Uterus (tissue), 3 donors: ENCODE measurements at regions not wholly inside any gene's neighbourhood (a gene's known extent, or its start where the extent isn't known, plus 50 kb on each side); places are given as distances from the start of the nearest gene placed in this dataset.

Experiments
- DNase-seq, 2 donors: peaks; one replicate each; pipeline ENCODE4 v3.0.0-alpha.2; 2019 to 2020
- H3K27ac ChIP-seq, 2 donors: fragments of 200-600 bp; sonication (generic); 1 replicate in 1 of 2; 2 replicates in 1 of 2; pipeline ENCODE4 v1.5.1; 2016 to 2018
- H3K27me3 ChIP-seq, 2 donors: fragments of 200-600 bp; sonication (generic); one replicate each; pipeline ENCODE4 v1.5.1; 2018 to 2019; ENCODE audit warnings: control low read depth in 1 of 2
- H3K36me3 ChIP-seq, 2 donors: fragments of 200-600 bp; sonication (generic); one replicate each; pipeline ENCODE4 v1.5.1; 2019; ENCODE audit warnings: control low read depth in 1 of 2
- H3K4me1 ChIP-seq, 2 donors: fragments of 200-600 bp; sonication (generic); one replicate each; pipeline ENCODE4 v1.5.1; 2018 to 2019; ENCODE audit warnings: control low read depth in 1 of 2
- H3K4me3 ChIP-seq, 2 donors: fragments of 200-600 bp; sonication (generic); 1 replicate in 1 of 2; 2 replicates in 1 of 2; pipeline ENCODE4 v1.5.1; 2018 to 2019; ENCODE audit warnings: mild to moderate bottlenecking in 1 of 2
- H3K9me3 ChIP-seq, 2 donors: fragments of 200-600 bp; sonication (generic); one replicate each; pipeline ENCODE4 v1.5.1; 2019; ENCODE audit warnings: control low read depth in 1 of 2
- POLR2A ChIP-seq, 2 donors: fragments of 450-650 bp; IDR thresholded peaks; one replicate each; pipeline ENCODE4 v1.6.1; 2016; ENCODE audit warnings: antibody characterized with exemption in 2 of 2, mild to moderate bottlenecking in 1 of 2, moderate library complexity in 1 of 2
- intact Hi-C: fragments of 100-400 bp; cut with DNase I; formaldehyde crosslinking; loops from one replicate; pipeline ENCODE4 v1.15.1; 2023; ENCODE audit warnings: low total_unique reads
- TF ChIP-seq, protein P1 (sequence below), 4 experiments: fragments of 200-600 bp in 2 of 4; fragments of 450-650 bp in 2 of 4; sonication (generic) in 2 of 4; IDR thresholded peaks; one replicate each; pipeline ENCODE4 v1.5.1; 2016 to 2019; ENCODE audit warnings: antibody characterized with exemption in 4 of 4, mild to moderate bottlenecking in 2 of 4, moderate library complexity in 1 of 4
- donor health status: DM: yes; HTN: yes; CAD: no.

DNA sequence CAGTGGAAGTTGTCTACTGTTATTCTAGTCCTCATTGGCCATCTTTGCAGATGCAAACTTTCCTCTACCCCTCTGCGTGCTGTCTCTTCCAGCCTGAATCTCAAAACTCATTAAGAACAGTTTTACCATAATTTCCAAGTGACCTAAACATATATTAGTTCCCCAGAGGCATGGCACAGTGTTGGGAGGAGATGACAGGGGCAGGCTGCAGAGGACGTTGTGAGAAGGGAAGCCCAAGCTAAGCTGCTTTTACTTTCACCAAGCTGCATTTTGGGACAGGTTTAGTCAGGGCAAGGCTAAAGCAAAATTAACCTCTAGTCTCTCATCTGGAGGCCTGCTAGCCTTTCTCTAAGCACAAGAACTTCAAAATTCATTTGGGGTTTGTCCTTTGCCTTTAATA, 318.6 kb upstream of the SATB1 start:
- Histone ChIP-seq H3K27ac (no peak overlapping the region), H3K4me3 (no peak overlapping the region), H3K9me3 (no peaks in the 10 kb centered on the region), H3K27me3 (no peaks in the 10 kb centered on the region), H3K4me1 (no peaks in the 10 kb centered on the region), H3K36me3 (no peaks in the 10 kb centered on the region)
- intact Hi-C loops, result no loop called here
- no peak for TF ChIP-seq POLR2A (IDR thresholded peaks at IDR 0.05)
- TF ChIP-seq, protein P1, sequence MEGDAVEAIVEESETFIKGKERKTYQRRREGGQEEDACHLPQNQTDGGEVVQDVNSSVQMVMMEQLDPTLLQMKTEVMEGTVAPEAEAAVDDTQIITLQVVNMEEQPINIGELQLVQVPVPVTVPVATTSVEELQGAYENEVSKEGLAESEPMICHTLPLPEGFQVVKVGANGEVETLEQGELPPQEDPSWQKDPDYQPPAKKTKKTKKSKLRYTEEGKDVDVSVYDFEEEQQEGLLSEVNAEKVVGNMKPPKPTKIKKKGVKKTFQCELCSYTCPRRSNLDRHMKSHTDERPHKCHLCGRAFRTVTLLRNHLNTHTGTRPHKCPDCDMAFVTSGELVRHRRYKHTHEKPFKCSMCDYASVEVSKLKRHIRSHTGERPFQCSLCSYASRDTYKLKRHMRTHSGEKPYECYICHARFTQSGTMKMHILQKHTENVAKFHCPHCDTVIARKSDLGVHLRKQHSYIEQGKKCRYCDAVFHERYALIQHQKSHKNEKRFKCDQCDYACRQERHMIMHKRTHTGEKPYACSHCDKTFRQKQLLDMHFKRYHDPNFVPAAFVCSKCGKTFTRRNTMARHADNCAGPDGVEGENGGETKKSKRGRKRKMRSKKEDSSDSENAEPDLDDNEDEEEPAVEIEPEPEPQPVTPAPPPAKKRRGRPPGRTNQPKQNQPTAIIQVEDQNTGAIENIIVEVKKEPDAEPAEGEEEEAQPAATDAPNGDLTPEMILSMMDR (IDR thresholded peaks at IDR 0.05), result no peak
- DNase-seq, result no peak

DNA sequence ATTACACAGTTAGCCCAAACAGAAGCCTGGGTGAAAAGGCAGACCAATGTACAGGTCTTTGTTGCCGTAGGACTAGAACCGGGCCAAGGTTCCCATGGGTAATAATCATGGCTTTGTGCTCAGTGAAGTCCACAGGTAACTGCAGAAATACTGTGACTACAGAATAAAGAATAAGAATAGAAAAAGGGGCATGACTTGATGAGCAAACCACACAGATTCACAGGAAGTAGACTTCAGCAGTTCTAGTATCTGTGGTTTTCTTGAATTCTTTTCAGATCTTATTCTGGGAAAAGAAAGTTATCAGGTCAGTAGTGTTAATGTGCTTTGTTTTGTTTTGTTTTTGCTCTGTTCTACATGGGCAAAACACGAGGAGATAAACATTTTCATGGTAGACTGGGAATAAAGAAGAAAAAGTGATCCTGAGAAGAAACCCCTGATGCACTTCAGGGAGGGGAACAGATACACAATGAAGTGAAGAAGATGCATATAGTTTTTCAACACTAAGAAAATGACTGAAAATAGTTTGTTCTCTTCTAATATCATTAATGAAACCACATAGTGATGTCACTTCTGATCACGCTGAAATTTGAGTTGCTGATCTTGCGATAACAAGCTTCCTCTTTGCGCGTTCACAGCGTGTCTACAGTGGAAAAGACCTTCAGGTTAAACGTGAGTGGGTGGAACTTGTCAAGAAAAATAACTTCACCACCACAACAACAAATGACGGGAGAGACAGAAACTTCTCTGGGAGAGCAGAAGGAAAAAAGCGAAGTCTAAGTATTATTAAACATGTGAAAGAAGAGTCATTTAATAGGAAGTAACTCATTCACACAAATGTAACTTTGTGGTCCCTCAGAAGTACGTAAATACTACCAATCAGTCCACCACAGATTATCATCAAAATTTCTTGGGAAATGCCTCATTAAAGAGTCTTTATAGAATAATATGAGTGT, 315.8 kb upstream of the SATB1 start:
- Histone ChIP-seq H3K9me3 (no peaks in the 10 kb centered on the region), H3K27me3 (no peaks in the 10 kb centered on the region), H3K27ac (no peak overlapping the region), H3K4me3 (no peak overlapping the region), H3K4me1 (no peaks in the 10 kb centered on the region), H3K36me3 (no peaks in the 10 kb centered on the region)
- intact Hi-C loops, result no loop called here
- DNase-seq, result no peak
- TF ChIP-seq POLR2A (IDR thresholded peaks at IDR 0.05), result no peak
- TF ChIP-seq, protein P1 (IDR thresholded peaks at IDR 0.05), result no peak

DNA sequence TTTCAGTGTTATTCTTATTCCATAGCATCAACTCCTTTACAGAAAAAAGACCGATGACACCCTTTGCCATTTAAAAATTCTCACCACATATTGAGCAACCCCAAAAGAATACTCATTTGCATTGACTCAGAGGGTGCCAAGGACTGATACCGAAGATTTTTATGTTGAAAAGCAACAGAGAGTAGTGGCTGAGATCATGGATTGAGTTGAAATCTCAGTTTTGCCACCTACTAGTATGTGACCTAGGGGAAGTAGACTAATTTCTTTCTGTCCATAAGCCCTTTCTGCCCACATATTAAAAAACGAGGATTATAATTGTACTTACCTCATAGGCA, 313.9 kb upstream of the SATB1 start:
- Histone ChIP-seq H3K4me1 (no peaks in the 10 kb centered on the region), H3K27ac (no peak overlapping the region), H3K36me3 (no peaks in the 10 kb centered on the region), H3K27me3 (no peaks in the 10 kb centered on the region), H3K4me3 (no peak overlapping the region), H3K9me3 (no peaks in the 10 kb centered on the region)
- DNase-seq, result no peak
- intact Hi-C loops, result no loop called here
- TF ChIP-seq, protein P1 (IDR thresholded peaks at IDR 0.05), result no peak
- no peak for TF ChIP-seq POLR2A (IDR thresholded peaks at IDR 0.05)

DNA sequence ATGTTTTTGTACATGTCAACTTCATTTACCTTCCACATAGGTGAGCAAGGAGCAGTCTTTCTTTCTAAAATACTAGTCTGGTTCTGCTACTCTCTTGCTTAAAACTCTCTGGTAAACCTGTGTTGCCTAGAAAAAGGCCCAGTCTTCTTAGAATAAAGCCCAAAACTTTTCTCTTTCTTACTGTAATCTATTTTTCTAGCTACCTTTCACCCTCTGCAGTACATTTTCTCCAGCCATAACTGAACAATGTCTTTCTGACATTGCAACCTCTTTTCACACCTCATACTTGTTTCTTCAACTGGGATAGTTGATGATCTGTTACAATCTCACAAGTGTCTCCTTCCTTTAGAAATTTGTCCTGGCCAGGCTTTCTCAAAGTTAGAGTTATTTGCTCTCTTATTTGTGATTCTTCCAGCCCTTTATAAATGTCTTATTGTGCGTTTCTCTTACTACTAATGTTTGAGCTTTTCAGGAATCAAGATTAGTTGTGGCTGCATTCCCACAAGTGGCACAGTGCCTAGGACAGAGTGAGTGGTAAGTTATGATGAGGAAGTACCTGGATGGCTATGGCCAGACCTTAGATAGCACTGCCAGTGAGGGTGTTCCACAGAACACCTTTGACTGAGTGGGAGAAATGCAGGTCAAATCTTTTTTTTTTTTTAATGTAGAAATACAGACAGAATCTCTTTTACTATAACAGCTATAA, 313.4 kb upstream of the SATB1 start:
- Histone ChIP-seq H3K36me3 (no peaks in the 10 kb centered on the region), H3K4me1 (no peaks in the 10 kb centered on the region), H3K27me3 (no peaks in the 10 kb centered on the region), H3K27ac (no peak overlapping the region), H3K4me3 (no peak overlapping the region), H3K9me3 (no peaks in the 10 kb centered on the region)
- no peak for DNase-seq
- intact Hi-C loops, result no loop called here
- TF ChIP-seq, protein P1 (IDR thresholded peaks at IDR 0.05), result no peak
- no peak for TF ChIP-seq POLR2A (IDR thresholded peaks at IDR 0.05)

DNA sequence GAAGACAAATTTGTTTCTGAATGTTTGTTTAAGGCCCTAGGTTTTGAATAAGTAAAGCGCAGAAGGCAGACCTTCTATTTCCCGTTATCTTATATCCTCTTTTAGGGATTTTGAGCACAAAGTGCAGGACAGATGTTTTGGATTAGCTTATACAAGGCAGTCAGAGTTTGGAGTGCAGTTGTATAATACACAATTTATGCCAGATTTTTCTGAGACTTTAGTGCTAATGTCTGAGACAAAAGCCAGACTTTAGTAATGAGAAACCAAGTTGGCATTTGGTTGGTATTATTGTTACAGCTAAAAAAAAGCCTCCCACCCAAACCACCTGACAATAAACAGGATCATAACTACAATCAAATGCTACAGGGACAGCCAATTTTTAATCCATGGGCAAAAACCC, 309.9 kb upstream of the SATB1 start:
- no peaks in the 10 kb centered on the region for H3K9me3 ChIP-seq
- intact Hi-C loops, result no loop called here
- H3K27me3 ChIP-seq, result no peaks in the 10 kb centered on the region
- H3K4me1 ChIP-seq, result no peaks in the 10 kb centered on the region
- no peak overlapping the region for H3K27ac ChIP-seq
- no peak for DNase-seq
- TF ChIP-seq, protein P1 (IDR thresholded peaks at IDR 0.05), result no peak
- no peak for TF ChIP-seq POLR2A (IDR thresholded peaks at IDR 0.05)
- H3K36me3 ChIP-seq, result no peaks in the 10 kb centered on the region
- H3K4me3 ChIP-seq, result no peak overlapping the region
